GM12873 (cell line): ENCODE measurements at regions not wholly inside any gene's neighbourhood (a gene's known extent, or its start where the extent isn't known, plus 50 kb on each side); places are given as distances from the start of the nearest gene placed in this dataset.

ENCODE experiments used
- CTCF ChIP-seq: IDR thresholded peaks from 2 replicates; pipeline ENCODE4 v1.5.1; 2012; ENCODE audit warnings: low read depth, mild to moderate bottlenecking, moderate library complexity, low read length, control low read depth; ENCODE audit not compliant: insufficient read depth; ENCODE audit errors: missing control alignments

- TF ChIP-seq CTCF, result no peak
Measured at GRCh38 chr4:178599521-178599920, 1157.3 kb upstream of the AGA start.

- TF ChIP-seq CTCF, result no peak
Measured at GRCh38 chr4:178602833-178603232, 1160.6 kb upstream of the AGA start.

GRCh38 chr4:178611062-178611461 lies 1168.8 kb upstream of the AGA start:
- no peak for TF ChIP-seq CTCF

GRCh38 chr4:178612733-178613132 lies 1170.5 kb upstream of the AGA start:
- TF ChIP-seq CTCF, result no peak

GRCh38 chr4:178632415-178632814 lies 1190.2 kb upstream of the AGA start:
- TF ChIP-seq CTCF, result no peak

- TF ChIP-seq CTCF, result no peak
Measured at GRCh38 chr4:178633263-178633662, 1191.0 kb upstream of the AGA start.

GRCh38 chr4:178664621-178665020 lies 1222.4 kb upstream of the AGA start:
- no peak for TF ChIP-seq CTCF
